ENCODE measurements at regions not wholly inside any gene's neighbourhood (a gene's known extent, or its start where the extent isn't known, plus 50 kb on each side); places are given as distances from the start of the nearest gene placed in this dataset.

- no peak overlapping the region for H3K23ac ChIP-seq (ENCODE audit: insufficient read length)
- H3K23me2 ChIP-seq (ENCODE audit: low read depth, low read length) = no peaks in the 10 kb centered on the region
- H4K8ac ChIP-seq (ENCODE audit: extremely low read depth, insufficient read depth, low read length) = no peak overlapping the region
- H3K79me2 ChIP-seq (ENCODE audit: control insufficient read depth in 1 of 2, insufficient read depth in 2 of 2, low read length in 2 of 2) = no peaks in the 10 kb centered on the region
- no peak overlapping the region for H3K56ac ChIP-seq (replicated peaks; ENCODE audit: insufficient read length, low read depth, low read length)
- H3K18ac ChIP-seq (ENCODE audit: extremely low read depth, low read length) = no peak overlapping the region
- no peak overlapping the region for H2BK15ac ChIP-seq (ENCODE audit: low read length)
- H2BK5ac ChIP-seq (ENCODE audit: low read depth, low read length) = no peak overlapping the region
- no peak overlapping the region for H4K91ac ChIP-seq (replicated peaks; ENCODE audit: insufficient read length, low read length)
- H2BK120ac ChIP-seq (replicated peaks; ENCODE audit: low read depth, low read length) = no peak overlapping the region
- H4K20me1 ChIP-seq (replicated peaks in 1 of 2; ENCODE audit: control insufficient read depth in 1 of 2, insufficient read depth in 2 of 2, low read length in 2 of 2) = no peaks in the 10 kb centered on the region
- H2BK20ac ChIP-seq (ENCODE audit: low read length) = no peak overlapping the region
- H3K79me1 ChIP-seq (ENCODE audit: low read depth, low read length) = no peaks in the 10 kb centered on the region
- FAIRE-seq (no peak), DNase-seq (ENCODE audit: low read depth in 1 of 2, low spot score in 2 of 2) (no peak)
- POLR2A ChIA-PET (ENCODE audit: partially characterized antibody) = no interaction called here
- H3K4me3 ChIP-seq (ENCODE audit: extremely low read depth in 1 of 4, insufficient read depth in 2 of 4, low read depth in 3 of 4, low read length in 4 of 4) = no peak overlapping the region
- H3K36me3 ChIP-seq (ENCODE audit: control insufficient read depth in 2 of 4, insufficient read depth in 4 of 4, low read length in 3 of 4) = no peaks in the 10 kb centered on the region
- no peak overlapping the region for H3K27ac ChIP-seq (ENCODE audit: low read depth, low read length)
- peaks cover 0 to 6% (median 0%) of the 10 kb centered on the region in 4 experiments; a peak in 1 of 7 replicates for H3K4me1 ChIP-seq (replicated peaks in 1 of 4; ENCODE audit: control insufficient read depth in 3 of 4, insufficient read depth in 4 of 4, low read length in 3 of 4)
- H3K27me3 ChIP-seq (replicated peaks in 1 of 4; ENCODE audit: control insufficient read depth in 3 of 4, extremely low read depth in 1 of 4, insufficient read depth in 3 of 4, low read length in 3 of 4) = no peaks in the 10 kb centered on the region
- no peak overlapping the region for H4K5ac ChIP-seq (ENCODE audit: insufficient read length, low read depth, low read length)
- no peaks in the 10 kb centered on the region for H3K9me3 ChIP-seq (ENCODE audit: insufficient read depth in 2 of 2, low read depth in 1 of 2, low read length in 1 of 2)
- no peak overlapping the region for H3K4ac ChIP-seq (replicated peaks; ENCODE audit: insufficient read length, low read depth, low read length)
- no peak overlapping the region for H3K14ac ChIP-seq (ENCODE audit: insufficient read length)
- TF ChIP-seq CHD2 (IDR thresholded peaks at IDR 0.05; ENCODE audit: low read length) (no peak), KDM5A (IDR thresholded peaks at IDR 0.05; ENCODE audit: low read length) (no peak), CBX8 (IDR thresholded peaks at IDR 0.05; ENCODE audit: borderline replicate concordance, low read depth, low read length) (no peak), EGR1 (IDR thresholded peaks at IDR 0.05; ENCODE audit: borderline replicate concordance, low read depth, low read length) (no peak), MAFK (IDR thresholded peaks at IDR 0.05; ENCODE audit: low read depth, low read length) (no peak), RXRA (IDR thresholded peaks at IDR 0.05; ENCODE audit: insufficient read depth, low read depth, low read length) (no peak), ZNF274 (IDR thresholded peaks at IDR 0.05; ENCODE audit: borderline replicate concordance, extremely low read depth, low read length) (no peak), SRF (IDR thresholded peaks at IDR 0.05; ENCODE audit: low read depth, low read length) (no peak), SP2 (IDR thresholded peaks at IDR 0.05; ENCODE audit: low read length) (no peak), SIRT6 (IDR thresholded peaks at IDR 0.05; ENCODE audit: low read length) (no peak)
- TF ChIP-seq, protein P1, sequence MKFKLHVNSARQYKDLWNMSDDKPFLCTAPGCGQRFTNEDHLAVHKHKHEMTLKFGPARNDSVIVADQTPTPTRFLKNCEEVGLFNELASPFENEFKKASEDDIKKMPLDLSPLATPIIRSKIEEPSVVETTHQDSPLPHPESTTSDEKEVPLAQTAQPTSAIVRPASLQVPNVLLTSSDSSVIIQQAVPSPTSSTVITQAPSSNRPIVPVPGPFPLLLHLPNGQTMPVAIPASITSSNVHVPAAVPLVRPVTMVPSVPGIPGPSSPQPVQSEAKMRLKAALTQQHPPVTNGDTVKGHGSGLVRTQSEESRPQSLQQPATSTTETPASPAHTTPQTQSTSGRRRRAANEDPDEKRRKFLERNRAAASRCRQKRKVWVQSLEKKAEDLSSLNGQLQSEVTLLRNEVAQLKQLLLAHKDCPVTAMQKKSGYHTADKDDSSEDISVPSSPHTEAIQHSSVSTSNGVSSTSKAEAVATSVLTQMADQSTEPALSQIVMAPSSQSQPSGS (IDR thresholded peaks at IDR 0.05; ENCODE audit: low read length) = no peak
- no peak overlapping the region for H2AFZ ChIP-seq (ENCODE audit: low read length)
- no peak overlapping the region for H3K4me2 ChIP-seq (ENCODE audit: insufficient read depth in 1 of 2, low read depth in 2 of 2, low read length in 2 of 2)
- no peak overlapping the region for H2AK5ac ChIP-seq (ENCODE audit: low read depth, low read length)
- no peak overlapping the region for H2BK12ac ChIP-seq (ENCODE audit: low read depth, low read length)
- no peak overlapping the region for H3K9ac ChIP-seq (replicated peaks in 1 of 4; ENCODE audit: extremely low read depth in 1 of 4, low read depth in 3 of 4, low read length in 3 of 4)
- CTCF ChIA-PET (ENCODE audit: partially characterized antibody) = interaction anchor here (0.7 kb wide), 1 partner anchor 10 kb away, joined by 3 read pairs; no protein-coding TSS in a partner anchor
- WGBS, 2 experiments (ENCODE audit: extremely low coverage in 1 of 2, insufficient coverage in 1 of 2, insufficient read length in 1 of 2, insufficient replicate concordance in 2 of 2, low coverage in 1 of 2, low lambda C conversion rate in 2 of 2, missing lambda C conversion rate in 1 of 2) = 95% methylated on average over 2 of the region's 2 CpGs; no CpG with 5 or more reads in 1 of the 2 experiments
Measured at GRCh38 chr3:117799387-117799735, 1089.8 kb downstream of the TUSC7 start.
